Keratinocyte (primary cell): ENCODE measurements at regions not wholly inside any gene's neighbourhood (a gene's known extent, or its start where the extent isn't known, plus 50 kb on each side); places are given as distances from the start of the nearest gene placed in this dataset.

Source experiments
- DNase-seq: peaks from one replicate; pipeline ENCODE4 v3.0.0-alpha.2; 2011; ENCODE audit warnings: low read depth, missing footprints, low spot score
- FAIRE-seq: peaks from 2 replicates; lab custom pipeline; 2011; peaks lifted over from hg19 to GRCh38; lab: Jason Lieb, UNC
- H2AFZ ChIP-seq: 2 replicates; pipeline ENCODE4 v1.6.0; 2012; ENCODE audit warnings: low read length, control low read depth, inconsistent platforms; ENCODE audit not compliant: control insufficient read depth
- H3K27ac ChIP-seq: 2 replicates; pipeline ENCODE4 v1.5.1; 2011; ENCODE audit warnings: low read length; ENCODE audit not compliant: control insufficient read depth, insufficient read depth
- H3K27me3 ChIP-seq: 3 replicates; pipeline ENCODE4 v1.6.0; 2011; ENCODE audit warnings: low read length; ENCODE audit not compliant: control insufficient read depth, insufficient read depth; ENCODE audit errors: extremely low read depth
- H3K36me3 ChIP-seq, 2 experiments: 2 replicates in 1 of 2; 3 replicates in 1 of 2; pipeline ENCODE4 v1.5.1; 2011; ENCODE audit warnings: low read length in 2 of 2, mild to moderate bottlenecking in 1 of 2; ENCODE audit not compliant: control insufficient read depth in 2 of 2, insufficient read depth in 2 of 2; ENCODE audit errors: extremely low read depth in 1 of 2
- H3K4me1 ChIP-seq: 3 replicates; pipeline ENCODE4 v1.5.1; 2011; ENCODE audit warnings: low read length; ENCODE audit not compliant: control insufficient read depth, insufficient read depth; ENCODE audit errors: extremely low read depth
- H3K4me2 ChIP-seq: 3 replicates; pipeline ENCODE4 v1.6.0; 2011; ENCODE audit warnings: low read depth, low read length; ENCODE audit not compliant: control insufficient read depth, insufficient read depth; ENCODE audit errors: extremely low read depth
- H3K4me3 ChIP-seq, 3 experiments: fragments of 200-600 bp in 1 of 3; sonication (generic) in 1 of 3; 2 replicates in 2 of 3; 3 replicates in 1 of 3; pipeline ENCODE4 v1.5.1; 2011 to 2016; ENCODE audit warnings: low read length in 3 of 3, mild to moderate bottlenecking in 3 of 3, control low read depth in 2 of 3, inconsistent platforms in 1 of 3, low read depth in 1 of 3, mixed read lengths in 1 of 3, mixed run types in 1 of 3, moderate library complexity in 1 of 3; ENCODE audit not compliant: control insufficient read depth in 2 of 3, insufficient read depth in 2 of 3; ENCODE audit errors: extremely low read depth in 1 of 3
- H3K79me2 ChIP-seq: 2 replicates; pipeline ENCODE4 v1.6.0; 2012; ENCODE audit warnings: low read length; ENCODE audit not compliant: control insufficient read depth, insufficient read depth
- H3K9ac ChIP-seq: 3 replicates; pipeline ENCODE4 v1.6.0; 2011; ENCODE audit warnings: low read length; ENCODE audit not compliant: control insufficient read depth, insufficient read depth; ENCODE audit errors: extremely low read depth
- H3K9me1 ChIP-seq: 3 replicates; pipeline ENCODE4 v1.6.0; 2011; ENCODE audit warnings: low read length; ENCODE audit not compliant: control insufficient read depth, insufficient read depth; ENCODE audit errors: extremely low read depth
- H3K9me3 ChIP-seq: 2 replicates; pipeline ENCODE4 v1.5.1; 2012; ENCODE audit warnings: low read depth, low read length; ENCODE audit not compliant: control insufficient read depth
- H4K20me1 ChIP-seq: 3 replicates; pipeline ENCODE4 v1.6.0; 2011; ENCODE audit warnings: low read length; ENCODE audit not compliant: control insufficient read depth, insufficient read depth; ENCODE audit errors: extremely low read depth
- EZH2 ChIP-seq: IDR thresholded peaks from one replicate; pipeline ENCODE4 v1.6.1; 2012; ENCODE audit warnings: inconsistent platforms, mild to moderate bottlenecking, low read length, moderate library complexity
- dilution Hi-C: fragments of 300-500 bp; cut with MboI; formaldehyde crosslinking; loops from one replicate; pipeline ENCODE4 v1.7.0; 2020; ENCODE audit warnings: low sequenced_read_pairs; ENCODE audit not compliant: extremely low pct_ligation_motif_present
- TF ChIP-seq, protein P1 (sequence below), 3 experiments: IDR thresholded peaks in 1 of 3; conservative IDR thresholded peaks in 1 of 3; optimal IDR thresholded peaks in 1 of 3; 2 replicates in 2 of 3; 3 replicates in 1 of 3; pipeline versions ENCODE3 to v1.5.1; 2011; ENCODE audit warnings: low read length in 3 of 3, mild to moderate bottlenecking in 3 of 3, moderate library complexity in 2 of 3, control low read depth in 1 of 3, inconsistent platforms in 1 of 3; ENCODE audit not compliant: insufficient read depth in 2 of 3; ENCODE audit errors: extremely low read depth in 1 of 3

DNA sequence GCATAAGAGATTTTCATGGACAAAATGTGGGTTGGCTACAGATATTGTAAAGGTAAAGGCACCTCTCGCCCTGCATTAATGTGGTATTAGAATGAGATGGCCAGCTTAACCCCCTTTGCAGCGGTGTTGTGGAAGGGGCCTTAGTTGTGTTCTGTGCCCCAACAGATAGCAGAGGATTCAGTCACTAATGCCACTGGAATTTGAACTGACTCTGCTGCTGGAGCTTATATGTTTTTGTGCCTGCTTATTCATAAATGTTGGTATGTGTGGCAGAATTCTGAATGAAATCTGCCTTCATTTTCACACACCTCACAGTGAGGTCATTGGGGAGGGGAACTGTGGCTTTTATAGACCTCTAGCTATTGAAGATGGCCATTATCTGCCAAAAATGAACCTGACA, 90.7 kb upstream of the ITGA6 start:
- no peaks in the 10 kb centered on the region for H3K9me1 ChIP-seq
- H3K27me3 ChIP-seq: no peaks in the 10 kb centered on the region
- no peak for TF ChIP-seq EZH2
- TF ChIP-seq, protein P1, sequence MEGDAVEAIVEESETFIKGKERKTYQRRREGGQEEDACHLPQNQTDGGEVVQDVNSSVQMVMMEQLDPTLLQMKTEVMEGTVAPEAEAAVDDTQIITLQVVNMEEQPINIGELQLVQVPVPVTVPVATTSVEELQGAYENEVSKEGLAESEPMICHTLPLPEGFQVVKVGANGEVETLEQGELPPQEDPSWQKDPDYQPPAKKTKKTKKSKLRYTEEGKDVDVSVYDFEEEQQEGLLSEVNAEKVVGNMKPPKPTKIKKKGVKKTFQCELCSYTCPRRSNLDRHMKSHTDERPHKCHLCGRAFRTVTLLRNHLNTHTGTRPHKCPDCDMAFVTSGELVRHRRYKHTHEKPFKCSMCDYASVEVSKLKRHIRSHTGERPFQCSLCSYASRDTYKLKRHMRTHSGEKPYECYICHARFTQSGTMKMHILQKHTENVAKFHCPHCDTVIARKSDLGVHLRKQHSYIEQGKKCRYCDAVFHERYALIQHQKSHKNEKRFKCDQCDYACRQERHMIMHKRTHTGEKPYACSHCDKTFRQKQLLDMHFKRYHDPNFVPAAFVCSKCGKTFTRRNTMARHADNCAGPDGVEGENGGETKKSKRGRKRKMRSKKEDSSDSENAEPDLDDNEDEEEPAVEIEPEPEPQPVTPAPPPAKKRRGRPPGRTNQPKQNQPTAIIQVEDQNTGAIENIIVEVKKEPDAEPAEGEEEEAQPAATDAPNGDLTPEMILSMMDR (optimal IDR thresholded peaks at IDR 0.05 in 1 of 3, IDR thresholded peaks at IDR 0.05 in 1 of 3, conservative IDR thresholded peaks at IDR 0.05 in 1 of 3; ENCODE audit: extremely low read depth in 1 of 3, insufficient read depth in 2 of 3, low read length in 3 of 3): no peak
- no peaks in the 10 kb centered on the region for H3K36me3 ChIP-seq
- no peaks in the 10 kb centered on the region for H3K9me3 ChIP-seq
- FAIRE-seq (peak; percentile 44), DNase-seq (no peak)
- H3K4me1 ChIP-seq: peaks cover 20% of the 10 kb centered on the region
- no peak overlapping the region for H3K27ac ChIP-seq
- no peak overlapping the region for H3K4me2 ChIP-seq
- no peaks in the 10 kb centered on the region for H3K79me2 ChIP-seq
- H3K9ac ChIP-seq: no peak overlapping the region
- H2AFZ ChIP-seq: no peak overlapping the region
- H4K20me1 ChIP-seq: no peaks in the 10 kb centered on the region
- H3K4me3 ChIP-seq: no peak overlapping the region
- dilution Hi-C loops: no loop called here

DNA sequence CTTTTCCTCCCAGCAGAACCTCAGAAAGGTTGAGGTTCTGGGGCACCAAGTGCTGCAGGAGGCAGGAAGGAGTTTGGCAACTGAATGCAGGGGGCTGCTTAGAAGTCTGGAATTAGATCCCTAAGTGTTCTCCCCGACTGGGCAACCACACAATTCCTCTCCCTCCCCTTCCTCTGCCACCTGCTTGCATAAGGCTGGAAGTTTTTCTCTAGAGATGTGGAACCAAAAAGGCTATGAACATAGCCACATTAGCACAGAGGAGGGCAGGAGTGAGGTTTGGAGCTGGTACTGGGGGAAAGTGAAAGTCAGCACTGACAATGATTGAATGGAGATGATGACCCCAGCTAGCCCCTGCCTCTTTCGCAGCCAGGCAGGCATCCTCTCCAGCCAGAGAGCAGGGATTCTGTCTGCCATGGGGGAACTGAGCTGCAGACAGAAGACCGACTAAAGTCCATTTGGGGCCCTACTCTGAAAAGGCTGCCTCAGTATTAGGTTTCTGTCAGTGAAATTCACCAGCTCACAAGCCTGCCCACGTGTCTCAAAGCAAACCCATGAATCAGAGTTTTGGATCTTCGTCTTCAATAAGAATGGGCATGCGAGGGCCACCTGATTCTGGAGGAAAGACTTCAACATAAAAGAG, 87.9 kb upstream of the ITGA6 start:
- peak overlapping the region; percentile 0 for H2AFZ ChIP-seq
- no peak overlapping the region for H3K27ac ChIP-seq
- dilution Hi-C loops: no loop called here
- DNase-seq (no peak), FAIRE-seq (no peak)
- H3K9me3 ChIP-seq: peaks cover 2% of the 10 kb centered on the region
- no peaks in the 10 kb centered on the region for H3K79me2 ChIP-seq
- H3K9ac ChIP-seq: no peak overlapping the region
- no peak overlapping the region for H3K4me3 ChIP-seq
- H3K4me1 ChIP-seq: peaks cover 20% of the 10 kb centered on the region
- H4K20me1 ChIP-seq: no peaks in the 10 kb centered on the region
- no peaks in the 10 kb centered on the region for H3K36me3 ChIP-seq
- TF ChIP-seq, protein P1 (optimal IDR thresholded peaks at IDR 0.05 in 1 of 3, IDR thresholded peaks at IDR 0.05 in 1 of 3, conservative IDR thresholded peaks at IDR 0.05 in 1 of 3; ENCODE audit: extremely low read depth in 1 of 3, insufficient read depth in 2 of 3, low read length in 3 of 3): no peak
- no peak for TF ChIP-seq EZH2
- no peaks in the 10 kb centered on the region for H3K27me3 ChIP-seq
- H3K4me2 ChIP-seq: peak overlapping the region; percentile 76
- H3K9me1 ChIP-seq: no peaks in the 10 kb centered on the region
